NCI-H774 (cell line): ENCODE measurements at regions not wholly inside any gene's neighbourhood (a gene's known extent, or its start where the extent isn't known, plus 50 kb on each side); places are given as distances from the start of the nearest gene placed in this dataset.

Source experiments
- DNase-seq: peaks from one replicate; lab custom pipeline; 2025; lab: John Stamatoyannopoulos, UW

- no peak for DNase-seq
These were observed 91.8 kb upstream of the KLF7 start for GRCh38 chr2:207257251-207258250.

GRCh38 chr2:207258263-207258991 is 92.7 kb upstream of the KLF7 start:
- DNase-seq = no peak

- DNase-seq = no peak
These were observed 94.3 kb upstream of the KLF7 start for GRCh38 chr2:207260021-207260420.

- no peak for DNase-seq
These were observed 95.2 kb upstream of the KLF7 start for GRCh38 chr2:207260947-207261346.

GRCh38 chr2:207264310-207264709 is 98.6 kb upstream of the KLF7 start:
- DNase-seq = no peak

- no peak for DNase-seq
These were observed 99.6 kb upstream of the KLF7 start for GRCh38 chr2:207265332-207265731.

- DNase-seq = no peak
These were observed 100.1 kb upstream of the KLF7 start for GRCh38 chr2:207265869-207266268.

GRCh38 chr2:207266648-207267047 is 100.9 kb upstream of the KLF7 start:
- no peak for DNase-seq

- DNase-seq = no peak
These were observed 103.3 kb upstream of the KLF7 start for GRCh38 chr2:207269038-207269437.

- no peak for DNase-seq
These were observed 108.9 kb upstream of the KLF7 start for GRCh38 chr2:207274530-207275189.

- no peak for DNase-seq
These were observed 110.0 kb upstream of the KLF7 start for GRCh38 chr2:207275779-207276178.

- DNase-seq = no peak
These were observed 110.5 kb upstream of the KLF7 start for GRCh38 chr2:207276248-207276647.

GRCh38 chr2:207276858-207277257 is 111.1 kb upstream of the KLF7 start:
- no peak for DNase-seq

GRCh38 chr2:207279520-207279919 is 113.8 kb upstream of the KLF7 start:
- DNase-seq = no peak

GRCh38 chr2:207281436-207281835 is 115.7 kb upstream of the KLF7 start:
- DNase-seq = no peak

- no peak for DNase-seq
These were observed 117.2 kb upstream of the KLF7 start for GRCh38 chr2:207282916-207283315.

- no peak for DNase-seq
These were observed 117.6 kb upstream of the KLF7 start for GRCh38 chr2:207283356-207283755.

GRCh38 chr2:207284556-207285472 is 119.1 kb upstream of the KLF7 start:
- DNase-seq = no peak

- no peak for DNase-seq
These were observed 119.7 kb upstream of the KLF7 start for GRCh38 chr2:207285473-207285815.

GRCh38 chr2:207286106-207286505 is 120.4 kb upstream of the KLF7 start:
- DNase-seq = no peak

- DNase-seq = no peak
These were observed 122.9 kb upstream of the KLF7 start for GRCh38 chr2:207288628-207289027.
